ENCODE measurements at regions not wholly inside any gene's neighbourhood (a gene's known extent, or its start where the extent isn't known, plus 50 kb on each side); places are given as distances from the start of the nearest gene placed in this dataset.

DNA sequence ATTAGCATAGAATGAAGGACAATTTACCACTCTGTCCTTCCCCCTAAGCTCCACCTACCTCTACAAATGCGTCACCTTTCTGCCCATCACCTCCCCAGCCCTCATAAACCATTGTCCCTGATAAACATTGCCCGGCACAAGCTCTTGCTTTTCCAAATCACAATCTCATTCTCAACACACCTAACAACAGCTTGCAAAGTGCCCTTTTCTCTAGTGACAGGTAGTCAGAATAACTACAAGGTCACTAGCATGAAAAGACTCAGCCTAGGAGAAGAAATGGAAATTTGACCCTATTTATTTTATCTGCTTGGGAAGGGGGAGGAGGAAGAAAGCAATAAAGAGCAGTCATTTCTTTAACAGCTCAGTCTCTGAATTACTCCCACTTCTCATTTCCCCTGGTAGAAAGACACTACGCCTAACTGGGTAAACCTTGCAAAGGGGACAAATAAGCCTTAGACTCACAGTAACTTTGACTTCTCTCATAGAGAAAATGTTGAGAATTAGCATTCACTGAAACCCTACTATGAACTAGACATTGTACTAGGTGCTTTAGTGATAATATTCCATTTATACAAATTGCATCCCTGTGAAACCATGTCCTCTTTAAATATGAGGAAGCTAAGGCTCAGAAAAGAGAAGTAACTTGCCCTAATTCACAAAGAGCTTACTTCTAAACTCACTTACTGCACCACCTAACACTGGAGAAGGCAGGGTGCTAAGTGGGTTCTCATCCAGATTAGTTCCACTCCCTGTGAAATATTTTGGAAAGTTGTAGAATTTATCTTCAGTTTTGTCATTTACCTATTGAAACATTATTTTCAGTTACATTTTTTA is 116.2 kb upstream of the FNDC3A start:
- Histone ChIP-seq H3K27me3 (ENCODE audit: control insufficient read depth, insufficient read depth, low read length) (no peaks in the 10 kb centered on the region), H3K27ac (ENCODE audit: low read length) (peak overlapping the region; percentile 75), H3K4me1 (ENCODE audit: control insufficient read depth, insufficient read depth, low read length) (peaks cover 13% of the 10 kb centered on the region), H3K36me3 (ENCODE audit: control insufficient read depth, insufficient read depth, low read length) (no peaks in the 10 kb centered on the region), H3K9me3 (ENCODE audit: control insufficient read depth, low read depth, low read length) (no peaks in the 10 kb centered on the region), H3K4me3 (ENCODE audit: low read length) (no peak overlapping the region)
- WGBS (ENCODE audit: insufficient coverage, low lambda C conversion rate) = no CpG with 5 or more reads among the region's 3 CpGs
- DNase-seq = peak; percentile 51 to 89

DNA sequence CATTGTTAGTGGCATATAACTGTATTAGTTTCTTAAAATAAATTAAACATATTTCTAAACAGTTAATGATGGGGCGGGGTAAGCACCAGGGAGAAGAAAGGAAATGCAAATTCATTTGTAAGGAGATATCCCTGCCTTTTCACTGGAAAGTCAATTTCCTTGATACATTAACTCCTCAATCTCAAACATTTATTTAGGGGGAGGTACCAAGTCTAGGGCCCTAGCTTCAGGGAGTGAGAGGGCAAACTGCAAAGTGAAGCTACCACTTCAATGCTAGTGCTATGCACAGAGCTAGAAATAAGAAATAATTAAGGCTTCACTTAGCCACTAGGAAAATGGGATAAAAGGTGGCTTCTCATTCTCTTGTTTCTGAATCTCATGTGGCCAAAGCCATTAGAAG is 115.3 kb upstream of the FNDC3A start:
- Histone ChIP-seq H3K36me3 (ENCODE audit: control insufficient read depth, insufficient read depth, low read length) (no peaks in the 10 kb centered on the region), H3K4me1 (ENCODE audit: control insufficient read depth, insufficient read depth, low read length) (peaks cover 13% of the 10 kb centered on the region), H3K27ac (ENCODE audit: low read length) (no peak overlapping the region), H3K27me3 (ENCODE audit: control insufficient read depth, insufficient read depth, low read length) (no peaks in the 10 kb centered on the region), H3K9me3 (ENCODE audit: control insufficient read depth, low read depth, low read length) (no peaks in the 10 kb centered on the region), H3K4me3 (ENCODE audit: low read length) (no peak overlapping the region)
- WGBS (ENCODE audit: insufficient coverage, low lambda C conversion rate) = no CpG with 5 or more reads among the region's 1 CpG
- peak in 1 of 2 donors; percentile 40 for DNase-seq

DNA sequence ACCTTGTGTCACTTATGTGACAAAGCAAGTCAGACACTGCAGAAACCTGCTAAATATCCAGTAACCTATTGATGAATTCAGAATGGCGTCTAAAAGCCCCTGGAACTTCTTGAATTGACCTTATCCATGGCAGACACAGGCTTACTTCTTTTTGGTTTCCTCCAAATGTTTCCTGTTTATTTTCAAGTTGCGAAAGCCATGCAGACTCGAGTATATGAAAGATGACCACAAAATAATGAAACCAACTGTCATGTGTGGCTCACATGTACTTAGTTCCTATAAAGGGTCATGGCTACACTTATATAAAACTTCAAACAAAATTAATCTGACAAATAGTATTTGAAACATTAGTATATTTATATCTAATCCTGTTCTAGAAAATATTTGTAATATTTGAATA is 113.1 kb upstream of the FNDC3A start:
- DNase-seq = no peak
- H3K27ac ChIP-seq (ENCODE audit: low read length) = no peak overlapping the region
- H3K9me3 ChIP-seq (ENCODE audit: control insufficient read depth, low read depth, low read length) = no peaks in the 10 kb centered on the region
- no peaks in the 10 kb centered on the region for H3K27me3 ChIP-seq (ENCODE audit: control insufficient read depth, insufficient read depth, low read length)
- H3K4me1 ChIP-seq (ENCODE audit: control insufficient read depth, insufficient read depth, low read length) = peaks cover 17% of the 10 kb centered on the region
- H3K36me3 ChIP-seq (ENCODE audit: control insufficient read depth, insufficient read depth, low read length) = no peaks in the 10 kb centered on the region
- WGBS (ENCODE audit: insufficient coverage, low lambda C conversion rate) = 89% methylated on average over 3 of the region's 3 CpGs
- H3K4me3 ChIP-seq (ENCODE audit: low read length) = no peak overlapping the region

DNA sequence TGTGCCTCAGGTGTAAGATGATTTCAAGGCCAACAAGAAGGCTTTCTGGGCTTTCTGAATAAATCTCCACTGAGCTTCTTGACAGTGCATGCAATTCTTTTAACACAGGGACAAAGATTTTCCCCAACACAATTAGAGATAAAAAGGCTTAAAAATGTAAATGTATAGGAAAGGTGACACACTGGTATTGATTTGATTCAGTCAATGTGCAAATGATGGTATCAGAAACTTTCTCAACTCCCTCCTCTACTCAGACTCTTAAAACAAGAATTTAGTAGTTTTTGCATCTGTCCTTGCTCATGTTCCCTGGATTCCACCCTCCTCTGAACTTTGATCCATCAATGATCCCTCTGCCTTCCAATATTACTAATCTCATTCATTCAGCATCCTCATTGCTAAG is 111.6 kb upstream of the FNDC3A start:
- H3K4me3 ChIP-seq (ENCODE audit: low read length) = no peak overlapping the region

DNA sequence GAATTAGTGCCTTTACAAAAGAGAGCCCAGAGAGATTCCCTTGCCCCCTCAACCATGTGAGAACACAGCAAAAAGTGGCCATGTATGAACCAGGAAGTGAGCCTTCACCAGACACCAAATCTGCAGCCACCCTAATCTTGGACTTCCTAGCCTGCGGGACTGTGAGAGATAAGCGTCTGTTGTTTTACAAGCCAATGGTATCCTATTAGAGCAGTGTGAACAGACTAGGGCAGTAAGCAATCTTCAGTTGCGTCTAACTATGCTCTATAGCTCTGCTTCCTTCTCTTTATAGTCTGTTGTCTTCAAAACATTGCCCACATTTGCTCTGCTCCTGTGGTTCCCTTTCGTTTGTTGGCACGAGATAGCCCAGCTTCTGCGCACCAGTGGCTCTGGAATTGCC is 109.5 kb upstream of the FNDC3A start:
- Histone ChIP-seq H3K27ac (ENCODE audit: low read length) (no peak overlapping the region), H3K36me3 (ENCODE audit: control insufficient read depth, insufficient read depth, low read length) (no peaks in the 10 kb centered on the region), H3K9me3 (ENCODE audit: control insufficient read depth, low read depth, low read length) (no peaks in the 10 kb centered on the region), H3K27me3 (ENCODE audit: control insufficient read depth, insufficient read depth, low read length) (no peaks in the 10 kb centered on the region), H3K4me3 (ENCODE audit: low read length) (no peak overlapping the region), H3K4me1 (ENCODE audit: control insufficient read depth, insufficient read depth, low read length) (peaks cover 4% of the 10 kb centered on the region)
- peak in 1 of 2 donors; percentile 37 for DNase-seq
- WGBS (ENCODE audit: insufficient coverage, low lambda C conversion rate) = 57% methylated on average over 3 of the region's 6 CpGs

More for the DNA sequence above, 111.6 kb upstream of the FNDC3A start:
- H3K36me3 ChIP-seq (ENCODE audit: control insufficient read depth, insufficient read depth, low read length) = no peaks in the 10 kb centered on the region
- no peaks in the 10 kb centered on the region for H3K27me3 ChIP-seq (ENCODE audit: control insufficient read depth, insufficient read depth, low read length)
- no peak overlapping the region for H3K27ac ChIP-seq (ENCODE audit: low read length)
- H3K4me1 ChIP-seq (ENCODE audit: control insufficient read depth, insufficient read depth, low read length) = peaks cover 8% of the 10 kb centered on the region
- H3K9me3 ChIP-seq (ENCODE audit: control insufficient read depth, low read depth, low read length) = no peaks in the 10 kb centered on the region
- DNase-seq = no peak

DNA sequence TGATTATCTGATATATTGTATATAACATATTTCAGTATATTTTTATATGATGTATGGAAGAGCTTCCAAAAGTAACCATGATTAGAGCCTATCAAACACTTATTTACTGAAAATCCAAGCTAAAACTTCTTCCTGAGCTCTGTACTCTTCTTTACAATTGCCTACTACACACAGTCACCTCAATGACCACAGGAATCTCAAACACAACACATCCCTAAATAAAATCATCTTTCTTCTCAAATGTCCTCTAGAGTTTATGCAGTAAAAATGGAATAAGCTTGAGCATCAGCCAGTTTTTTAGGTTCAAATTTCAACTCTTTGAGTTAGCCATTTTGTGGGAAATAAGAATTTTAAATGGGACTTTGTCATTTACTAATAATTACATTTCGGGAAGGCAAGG is 102.6 kb upstream of the FNDC3A start:
- no CpG with 5 or more reads among the region's 1 CpG for WGBS (ENCODE audit: insufficient coverage, low lambda C conversion rate)
- Histone ChIP-seq H3K27ac (ENCODE audit: low read length) (no peak overlapping the region), H3K36me3 (ENCODE audit: control insufficient read depth, insufficient read depth, low read length) (no peaks in the 10 kb centered on the region), H3K27me3 (ENCODE audit: control insufficient read depth, insufficient read depth, low read length) (peaks cover 9% of the 10 kb centered on the region), H3K4me1 (ENCODE audit: control insufficient read depth, insufficient read depth, low read length) (peaks cover 19% of the 10 kb centered on the region), H3K4me3 (ENCODE audit: low read length) (no peak overlapping the region), H3K9me3 (ENCODE audit: control insufficient read depth, low read depth, low read length) (no peaks in the 10 kb centered on the region)
- no peak for DNase-seq

DNA sequence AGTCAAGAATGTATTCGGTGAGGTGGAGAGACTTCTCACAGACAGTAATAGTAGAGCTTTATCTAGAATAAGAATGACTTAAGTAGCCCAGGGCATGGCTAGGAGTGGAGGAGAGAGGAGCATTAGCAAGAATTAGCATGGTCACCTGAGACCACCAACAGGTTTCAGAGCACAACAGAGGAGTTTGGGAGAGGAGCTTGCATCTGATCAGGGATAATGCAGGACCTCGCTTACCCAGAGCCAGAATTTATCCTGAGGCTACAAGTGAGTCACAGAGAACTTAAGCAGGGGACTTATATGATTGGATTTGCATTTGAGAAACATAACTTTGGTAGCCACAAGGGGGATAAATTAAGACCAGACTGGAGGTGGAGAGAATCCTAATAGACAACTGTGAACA is 102.1 kb upstream of the FNDC3A start:
- H3K27me3 ChIP-seq (ENCODE audit: control insufficient read depth, insufficient read depth, low read length) = peaks cover 9% of the 10 kb centered on the region
- peak overlapping the region; percentile 11 for H3K27ac ChIP-seq (ENCODE audit: low read length)
- no peaks in the 10 kb centered on the region for H3K9me3 ChIP-seq (ENCODE audit: control insufficient read depth, low read depth, low read length)
- peaks cover 19% of the 10 kb centered on the region for H3K4me1 ChIP-seq (ENCODE audit: control insufficient read depth, insufficient read depth, low read length)
- H3K36me3 ChIP-seq (ENCODE audit: control insufficient read depth, insufficient read depth, low read length) = no peaks in the 10 kb centered on the region
- 57% methylated on average over 1 of the region's 2 CpGs for WGBS (ENCODE audit: insufficient coverage, low lambda C conversion rate)
- H3K4me3 ChIP-seq (ENCODE audit: low read length) = no peak overlapping the region
- no peak for DNase-seq

DNA sequence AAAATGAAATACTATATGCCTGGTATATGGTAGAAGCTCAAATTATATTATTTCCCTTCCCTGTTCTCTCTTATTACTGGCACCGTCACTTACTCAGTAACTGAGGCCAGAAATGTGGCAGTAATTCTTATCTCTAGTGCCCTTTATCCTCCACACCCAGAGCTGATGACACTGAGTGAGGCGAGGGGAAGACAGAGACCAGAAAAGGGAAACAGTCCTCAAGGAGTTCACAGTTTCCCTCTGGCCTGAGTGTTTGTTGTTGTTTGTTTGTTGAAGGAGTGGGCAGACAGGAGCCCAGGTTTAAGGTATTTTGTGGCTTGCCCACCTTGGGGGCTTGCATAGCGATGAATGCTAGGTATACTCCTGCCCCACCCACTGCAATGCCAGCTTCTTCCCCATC is 101.5 kb upstream of the FNDC3A start:
- peaks cover 9% of the 10 kb centered on the region for H3K27me3 ChIP-seq (ENCODE audit: control insufficient read depth, insufficient read depth, low read length)
- peaks cover 19% of the 10 kb centered on the region for H3K4me1 ChIP-seq (ENCODE audit: control insufficient read depth, insufficient read depth, low read length)
- WGBS (ENCODE audit: insufficient coverage, low lambda C conversion rate) = no CpG with 5 or more reads among the region's 3 CpGs
- H3K4me3 ChIP-seq (ENCODE audit: low read length) = no peak overlapping the region
- H3K27ac ChIP-seq (ENCODE audit: low read length) = peak overlapping the region; percentile 11
- peak; percentile 49 to 80 for DNase-seq
- H3K9me3 ChIP-seq (ENCODE audit: control insufficient read depth, low read depth, low read length) = no peaks in the 10 kb centered on the region
- H3K36me3 ChIP-seq (ENCODE audit: control insufficient read depth, insufficient read depth, low read length) = no peaks in the 10 kb centered on the region

DNA sequence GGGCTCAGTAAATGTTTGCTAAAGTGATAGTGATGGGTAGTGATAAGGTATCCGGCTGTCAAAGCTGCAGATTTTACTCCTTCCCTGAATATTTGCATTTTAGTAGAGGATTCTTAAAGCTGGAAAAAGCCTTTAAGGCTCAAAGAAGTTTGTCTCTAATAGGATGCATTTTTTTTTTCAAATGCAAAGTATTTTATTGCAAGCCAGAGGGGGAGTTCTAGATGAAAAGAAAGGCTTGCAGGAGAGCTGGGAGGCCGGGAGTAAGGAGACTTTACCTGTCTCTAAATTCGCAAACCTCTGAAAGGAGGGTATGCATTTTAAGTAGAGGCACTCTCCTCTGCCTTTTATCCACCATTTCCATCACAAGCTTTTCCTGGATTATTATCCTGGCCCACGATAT is 100.7 kb upstream of the FNDC3A start:
- peaks cover 9% of the 10 kb centered on the region for H3K27me3 ChIP-seq (ENCODE audit: control insufficient read depth, insufficient read depth, low read length)
- no CpG with 5 or more reads among the region's 4 CpGs for WGBS (ENCODE audit: insufficient coverage, low lambda C conversion rate)

DNA sequence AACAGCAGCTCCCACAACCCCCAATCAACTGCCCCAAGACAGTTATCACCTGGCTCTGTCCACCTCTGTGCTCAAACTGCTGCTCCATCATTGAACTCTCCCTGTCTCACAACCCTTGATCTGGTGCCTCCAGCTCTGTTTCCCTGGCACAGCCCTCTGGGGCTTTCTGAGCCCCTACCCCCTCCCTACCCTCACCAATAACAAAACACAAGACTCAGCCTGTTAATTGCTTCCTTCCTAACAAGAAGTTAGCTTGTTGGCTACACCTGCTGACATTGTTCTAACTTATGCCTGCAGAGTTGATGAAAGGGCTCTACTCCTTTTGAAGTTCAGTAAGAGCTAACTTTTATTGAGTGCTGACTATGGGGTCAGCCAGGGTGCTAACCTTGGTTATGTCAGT is 99.4 kb upstream of the FNDC3A start:
- Histone ChIP-seq H3K4me3 (ENCODE audit: low read length) (no peak overlapping the region), H3K27ac (ENCODE audit: low read length) (no peak overlapping the region), H3K36me3 (ENCODE audit: control insufficient read depth, insufficient read depth, low read length) (no peaks in the 10 kb centered on the region), H3K27me3 (ENCODE audit: control insufficient read depth, insufficient read depth, low read length) (peaks cover 9% of the 10 kb centered on the region), H3K9me3 (ENCODE audit: control insufficient read depth, low read depth, low read length) (no peaks in the 10 kb centered on the region), H3K4me1 (ENCODE audit: control insufficient read depth, insufficient read depth, low read length) (peaks cover 19% of the 10 kb centered on the region)
- no peak for DNase-seq

More for the DNA sequence above, 100.7 kb upstream of the FNDC3A start:
- no peak overlapping the region for H3K4me3 ChIP-seq (ENCODE audit: low read length)
- H3K4me1 ChIP-seq (ENCODE audit: control insufficient read depth, insufficient read depth, low read length) = peaks cover 19% of the 10 kb centered on the region
- no peaks in the 10 kb centered on the region for H3K36me3 ChIP-seq (ENCODE audit: control insufficient read depth, insufficient read depth, low read length)
- no peak for DNase-seq
- H3K27ac ChIP-seq (ENCODE audit: low read length) = no peak overlapping the region
- H3K9me3 ChIP-seq (ENCODE audit: control insufficient read depth, low read depth, low read length) = no peaks in the 10 kb centered on the region

DNA sequence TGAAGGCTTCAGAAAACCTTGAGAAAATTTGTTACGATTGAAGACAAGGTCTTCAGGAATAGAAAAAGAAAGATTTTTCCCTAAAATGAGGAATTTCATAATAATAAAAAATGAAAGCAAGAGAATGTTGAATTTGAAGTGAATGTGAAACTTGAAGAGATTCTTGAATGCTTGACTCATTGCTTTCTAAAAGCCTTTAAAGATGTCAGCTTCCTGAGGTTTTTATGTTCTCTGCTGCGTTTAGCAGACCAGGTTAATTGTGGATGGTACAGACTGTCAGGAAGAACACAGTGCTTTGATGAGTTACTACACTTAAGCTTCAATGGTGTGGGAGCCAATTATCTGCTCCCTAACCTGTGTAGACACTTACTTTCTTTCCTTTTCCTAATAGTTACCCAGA is 96.3 kb upstream of the FNDC3A start:
- Histone ChIP-seq H3K9me3 (ENCODE audit: control insufficient read depth, low read depth, low read length) (no peaks in the 10 kb centered on the region), H3K4me1 (ENCODE audit: control insufficient read depth, insufficient read depth, low read length) (peaks cover 7% of the 10 kb centered on the region)

More for the DNA sequence above, 96.3 kb upstream of the FNDC3A start:
- WGBS (ENCODE audit: insufficient coverage, low lambda C conversion rate) = 90% methylated on average over 1 of the region's 2 CpGs
- Histone ChIP-seq H3K36me3 (ENCODE audit: control insufficient read depth, insufficient read depth, low read length) (no peaks in the 10 kb centered on the region), H3K4me3 (ENCODE audit: low read length) (no peak overlapping the region), H3K27ac (ENCODE audit: low read length) (no peak overlapping the region), H3K27me3 (ENCODE audit: control insufficient read depth, insufficient read depth, low read length) (peaks cover 9% of the 10 kb centered on the region)
- DNase-seq = no peak

Data from large intestine (tissue), 3 donors.